KMS-11 (cell line): ENCODE measurements at regions not wholly inside any gene's neighbourhood (a gene's known extent, or its start where the extent isn't known, plus 50 kb on each side); places are given as distances from the start of the nearest gene placed in this dataset.

Experiments used
- H2AFZ ChIP-seq: fragments of 200-600 bp; sonication (generic); 2 replicates; pipeline ENCODE4 v1.6.1; 2016; ENCODE audit warnings: antibody characterized with exemption, mixed run types, low read depth
- H3K27ac ChIP-seq: fragments of 200-600 bp; sonication (generic); 2 replicates; pipeline ENCODE4 v1.6.1; 2016; ENCODE audit warnings: mild to moderate bottlenecking, mixed run types
- H3K27me3 ChIP-seq: fragments of 200-600 bp; sonication (generic); 2 replicates; pipeline ENCODE4 v1.6.1; 2017; ENCODE audit warnings: mild to moderate bottlenecking, low read depth, mixed run types, moderate library complexity; ENCODE audit not compliant: insufficient read depth
- H3K36me3 ChIP-seq: fragments of 200-600 bp; sonication (generic); 2 replicates; pipeline ENCODE4 v1.6.1; 2017; ENCODE audit warnings: mild to moderate bottlenecking, mixed run types; ENCODE audit not compliant: insufficient read depth
- H3K4me1 ChIP-seq: fragments of 200-600 bp; sonication (generic); 2 replicates; pipeline ENCODE4 v1.6.1; 2016; ENCODE audit warnings: mild to moderate bottlenecking, low read depth, mixed run types; ENCODE audit not compliant: poor library complexity, severe bottlenecking
- H3K4me2 ChIP-seq: fragments of 200-600 bp; sonication (generic); 2 replicates; pipeline ENCODE4 v1.7.0; 2016; ENCODE audit warnings: mild to moderate bottlenecking, mixed run types
- H3K4me3 ChIP-seq: fragments of 200-600 bp; sonication (generic); IDR thresholded peaks from 2 replicates; pipeline ENCODE4 v1.6.1; 2017; ENCODE audit warnings: low read depth, low read length, mixed read lengths; ENCODE audit not compliant: insufficient read depth
- H3K79me2 ChIP-seq: fragments of 200-600 bp; sonication (generic); 2 replicates; pipeline ENCODE4 v1.6.1; 2016; ENCODE audit warnings: low read depth, mixed run types; ENCODE audit not compliant: insufficient read depth
- H3K9ac ChIP-seq: fragments of 200-600 bp; sonication (generic); 2 replicates; pipeline ENCODE4 v1.6.1; 2016; ENCODE audit warnings: mild to moderate bottlenecking, mixed run types
- H4K20me1 ChIP-seq: fragments of 200-600 bp; sonication (generic); 2 replicates; pipeline ENCODE4 v1.6.1; 2016; ENCODE audit warnings: mild to moderate bottlenecking, mixed run types; ENCODE audit not compliant: insufficient read depth
- CTCF ChIP-seq: fragments of 200-600 bp; sonication (generic); conservative IDR thresholded peaks from 2 replicates; pipeline ENCODE4 v1.6.1; 2017; ENCODE audit warnings: low read depth, mild to moderate bottlenecking, antibody characterized with exemption, low read length, moderate library complexity, mixed read lengths

GRCh38 chr1:193701759-193702158 lies 515.3 kb upstream of the B3GALT2 start:
- Histone ChIP-seq H3K27me3 (no peaks in the 10 kb centered on the region), H3K36me3 (no peaks in the 10 kb centered on the region), H3K4me2 (no peak overlapping the region), H3K9ac (no peak overlapping the region), H2AFZ (no peak overlapping the region), H4K20me1 (no peaks in the 10 kb centered on the region), H3K27ac (no peak overlapping the region), H3K79me2 (no peaks in the 10 kb centered on the region), H3K4me3 (no peak overlapping the region), H3K4me1 (peaks cover 3% of the 10 kb centered on the region)
- no peak for TF ChIP-seq CTCF

- no peak overlapping the region for H3K9ac ChIP-seq
Measured at GRCh38 chr1:193700710-193701355, 514.4 kb upstream of the B3GALT2 start.

GRCh38 chr1:193699261-193699660 lies 512.8 kb upstream of the B3GALT2 start:
- H3K4me1 ChIP-seq, result peaks cover 3% of the 10 kb centered on the region
- no peak overlapping the region for H3K27ac ChIP-seq
- H3K79me2 ChIP-seq, result no peaks in the 10 kb centered on the region
- no peak overlapping the region for H3K4me2 ChIP-seq
- no peak overlapping the region for H2AFZ ChIP-seq
- TF ChIP-seq CTCF, result no peak
- H3K27me3 ChIP-seq, result no peaks in the 10 kb centered on the region
- no peak overlapping the region for H3K4me3 ChIP-seq
- H4K20me1 ChIP-seq, result no peaks in the 10 kb centered on the region
- no peaks in the 10 kb centered on the region for H3K36me3 ChIP-seq
- no peak overlapping the region for H3K9ac ChIP-seq

More at GRCh38 chr1:193700710-193701355, 514.4 kb upstream of the B3GALT2 start:
- Histone ChIP-seq H3K36me3 (no peaks in the 10 kb centered on the region), H3K79me2 (no peaks in the 10 kb centered on the region), H3K4me3 (no peak overlapping the region), H3K27ac (no peak overlapping the region), H2AFZ (no peak overlapping the region), H4K20me1 (no peaks in the 10 kb centered on the region), H3K4me1 (peaks cover 3% of the 10 kb centered on the region), H3K27me3 (no peaks in the 10 kb centered on the region), H3K4me2 (no peak overlapping the region)
- no peak for TF ChIP-seq CTCF

GRCh38 chr1:193697776-193698175 lies 511.4 kb upstream of the B3GALT2 start:
- H2AFZ ChIP-seq, result no peak overlapping the region
- H3K4me1 ChIP-seq, result peaks cover 3% of the 10 kb centered on the region
- no peak overlapping the region for H3K4me3 ChIP-seq
- no peaks in the 10 kb centered on the region for H3K79me2 ChIP-seq
- no peak for TF ChIP-seq CTCF
- no peaks in the 10 kb centered on the region for H3K27me3 ChIP-seq
- no peaks in the 10 kb centered on the region for H3K36me3 ChIP-seq
- H3K27ac ChIP-seq, result no peak overlapping the region
- H3K9ac ChIP-seq, result no peak overlapping the region
- no peaks in the 10 kb centered on the region for H4K20me1 ChIP-seq
- no peak overlapping the region for H3K4me2 ChIP-seq
